Heart left ventricle (tissue), 16 donors: ENCODE measurements at regions not wholly inside any gene's neighbourhood (a gene's known extent, or its start where the extent isn't known, plus 50 kb on each side); places are given as distances from the start of the nearest gene placed in this dataset.

Experiments
- ATAC-seq, 4 donors: fragments of 200-7000 bp; cut with Tn5 transposase; one replicate each; pipeline ENCODE4 v1.9.1; 2020 to 2022; ENCODE audit warnings: moderate library complexity in 4 of 4, mild to moderate bottlenecking in 3 of 4, moderate number of reproducible peaks in 1 of 4
- DNase-seq, 5 donors: peaks; one replicate each; pipeline ENCODE4 v3.0.0-alpha.2; 2020
- H3K27ac ChIP-seq, 12 donors: fragments of 200-600 bp; sonication (generic) in 4 of 12; one replicate each; pipeline versions ENCODE4 v1.5.0 to v1.8.0; 2016 to 2022; ENCODE audit warnings: mild to moderate bottlenecking in 2 of 12
- H3K27me3 ChIP-seq, 9 donors: fragments of 200-600 bp; sonication (generic) in 2 of 9; one replicate each; pipeline versions ENCODE4 v1.5.1 to v1.8.0; 2016 to 2022; ENCODE audit warnings: mild to moderate bottlenecking in 3 of 9
- H3K36me3 ChIP-seq, 9 donors: fragments of 200-600 bp; sonication (generic) in 2 of 9; one replicate each; pipeline versions ENCODE4 v1.5.0 to v1.8.0; 2018 to 2022; ENCODE audit warnings: mild to moderate bottlenecking in 2 of 9
- H3K4me1 ChIP-seq, 12 donors: fragments of 200-600 bp; sonication (generic) in 4 of 12; one replicate each; pipeline versions ENCODE4 v1.5.0 to v1.8.0; 2016 to 2022; ENCODE audit warnings: mild to moderate bottlenecking in 3 of 12
- H3K4me3 ChIP-seq, 12 donors: fragments of 200-600 bp; sonication (generic) in 4 of 12; one replicate each; pipeline versions ENCODE4 v1.5.0 to v1.8.0; 2017 to 2022; ENCODE audit warnings: mild to moderate bottlenecking in 9 of 12, moderate library complexity in 4 of 12
- H3K9me3 ChIP-seq, 12 donors: fragments of 200-600 bp; sonication (generic) in 4 of 12; one replicate each; pipeline versions ENCODE4 v1.5.0 to v1.8.0; 2016 to 2022; ENCODE audit warnings: mild to moderate bottlenecking in 1 of 12
- POLR2A ChIP-seq, 2 donors: fragments of 450-650 bp; IDR thresholded peaks; one replicate each; pipeline ENCODE4 v1.6.1; 2017; ENCODE audit warnings: antibody characterized with exemption in 2 of 2, mild to moderate bottlenecking in 2 of 2, moderate library complexity in 2 of 2
- WGBS, 4 donors: extraction: QIAGEN DNeasy Blood & Tissue Kit in 2 of 4; methylation state at CpG; one replicate each; pipeline versions ENCODE4 v1.1.5 to v1.1.7; 2013 to 2018; 5-methylcytosine and 5-hydroxymethylcytosine counted together
- intact Hi-C, 10 donors: fragments of 100-400 bp; cut with DNase I; formaldehyde crosslinking; loops; one replicate each; pipeline versions ENCODE4 v1.11.1 to v1.14.2; 2022
- TF ChIP-seq, protein P1 (sequence below), 12 donors: fragments of 200-600 bp; sonication (generic) in 4 of 12; IDR thresholded peaks; one replicate each; pipeline versions ENCODE4 v1.5.0 to v1.8.0; 2018 to 2022; ENCODE audit warnings: antibody characterized with exemption in 12 of 12, mild to moderate bottlenecking in 5 of 12
- donor health status: ischemic (EF 13 %, LVEDD 7.1; RV severe dilation, severe dysfunction).
- donor health status: healthy with polysubstance abuse.
- donor health status: DM: no; HTN: yes; CAD: no.
- donor health status: DM: no; HTN: no; CAD: no.
- donor health status: ischemic (EF 25% LVEDD 6.9; RV normal size, moderate dysfunction).
- donor health status: ischemic (EF 25% LVEDD 5.7; RV mildly dilated, moderate dysfunction).
- donor health status: healthy.
- donor health status: DM: yes; HTN: yes; CAD: no.
- donor health status: ischemic (EF 35%, LVEDD 5.7; RV mildly dilated, moderate dysfunction).
- donor health status: nonischemic (EF 11% LVEDD 7.7; RV severe dilation, severe dysfunction).
- donor health status: DM: yes; HTN: yes; CAD: no.
- donor health status: PGD.
- donor health status: ischemic (EF 29% LVEDD 5.4; RV normal size, mild dysfunction).
- donor health status: nonischemic (EF 23%, LVEDD 6.1; RV moderate dilation, normal function).

DNA sequence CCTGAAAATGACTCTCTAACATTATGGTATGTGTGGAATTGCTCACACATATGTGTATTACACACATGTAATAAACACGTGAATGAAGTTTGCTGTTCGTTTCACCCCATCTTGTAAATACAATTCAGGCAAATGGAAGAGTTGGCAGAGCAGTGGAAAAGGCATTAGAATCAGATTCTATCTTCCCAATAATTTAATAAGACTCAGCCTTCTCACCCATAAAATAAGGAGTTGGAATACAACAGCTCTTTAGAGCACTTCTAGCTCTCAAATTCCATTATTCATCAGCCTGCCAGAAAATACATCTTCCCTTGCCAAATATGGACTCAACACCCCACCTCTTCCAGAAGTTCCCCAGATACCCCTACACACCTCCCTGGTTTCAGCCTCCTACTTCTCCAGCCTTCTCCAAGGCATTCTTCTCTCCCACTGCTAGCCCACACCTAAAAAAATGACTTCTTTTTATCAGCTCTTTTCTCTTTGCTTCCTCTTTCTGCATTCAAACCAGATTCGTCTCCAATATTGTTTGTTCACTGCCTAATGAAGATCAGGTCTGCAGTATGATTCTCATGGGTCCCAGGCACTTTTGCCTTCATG is 66.2 kb upstream of the DYRK2 start:
- TF ChIP-seq, protein P1, sequence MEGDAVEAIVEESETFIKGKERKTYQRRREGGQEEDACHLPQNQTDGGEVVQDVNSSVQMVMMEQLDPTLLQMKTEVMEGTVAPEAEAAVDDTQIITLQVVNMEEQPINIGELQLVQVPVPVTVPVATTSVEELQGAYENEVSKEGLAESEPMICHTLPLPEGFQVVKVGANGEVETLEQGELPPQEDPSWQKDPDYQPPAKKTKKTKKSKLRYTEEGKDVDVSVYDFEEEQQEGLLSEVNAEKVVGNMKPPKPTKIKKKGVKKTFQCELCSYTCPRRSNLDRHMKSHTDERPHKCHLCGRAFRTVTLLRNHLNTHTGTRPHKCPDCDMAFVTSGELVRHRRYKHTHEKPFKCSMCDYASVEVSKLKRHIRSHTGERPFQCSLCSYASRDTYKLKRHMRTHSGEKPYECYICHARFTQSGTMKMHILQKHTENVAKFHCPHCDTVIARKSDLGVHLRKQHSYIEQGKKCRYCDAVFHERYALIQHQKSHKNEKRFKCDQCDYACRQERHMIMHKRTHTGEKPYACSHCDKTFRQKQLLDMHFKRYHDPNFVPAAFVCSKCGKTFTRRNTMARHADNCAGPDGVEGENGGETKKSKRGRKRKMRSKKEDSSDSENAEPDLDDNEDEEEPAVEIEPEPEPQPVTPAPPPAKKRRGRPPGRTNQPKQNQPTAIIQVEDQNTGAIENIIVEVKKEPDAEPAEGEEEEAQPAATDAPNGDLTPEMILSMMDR (IDR thresholded peaks at IDR 0.05) = no peak
- TF ChIP-seq POLR2A (IDR thresholded peaks at IDR 0.05) = no peak
- no peaks in the 10 kb centered on the region for H3K36me3 ChIP-seq
- H3K4me3 ChIP-seq = no peak overlapping the region
- peaks cover 0 to 6% (median 0%) of the 10 kb centered on the region in 12 donors for H3K4me1 ChIP-seq
- no peak for ATAC-seq
- H3K9me3 ChIP-seq = no peaks in the 10 kb centered on the region
- no peak for DNase-seq
- no peaks in the 10 kb centered on the region for H3K27me3 ChIP-seq
- H3K27ac ChIP-seq = no peak overlapping the region
- intact Hi-C loops = no loop called here
- WGBS, 4 donors = 65 to 83% (median 76%) methylated on average over 3 of the region's 3 CpGs

DNA sequence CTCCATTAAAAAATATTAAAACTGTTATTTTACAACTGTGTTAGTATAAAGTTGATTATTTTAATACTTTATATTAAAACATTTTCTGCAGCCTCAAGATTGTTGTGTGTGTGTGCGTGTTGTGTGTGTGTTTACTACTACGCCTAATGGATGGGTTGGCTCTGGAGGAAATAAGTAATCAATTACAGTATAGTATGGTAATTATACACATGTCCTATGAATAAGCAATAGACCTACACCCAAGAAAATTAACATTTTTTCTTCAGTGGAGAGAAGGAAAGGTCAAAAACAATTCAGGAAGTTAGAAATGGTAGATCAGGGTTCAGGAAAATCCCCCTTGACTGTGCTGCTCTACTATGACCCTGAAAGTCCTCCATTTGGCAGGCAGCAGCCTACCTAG is 65.7 kb upstream of the DYRK2 start:
- TF ChIP-seq, protein P1 (IDR thresholded peaks at IDR 0.05) = no peak
- no peak for TF ChIP-seq POLR2A (IDR thresholded peaks at IDR 0.05)
- 97 to 99% (median 97%) methylated on average over 2 of the region's 2 CpGs for WGBS, 4 donors
- ATAC-seq = no peak

DNA sequence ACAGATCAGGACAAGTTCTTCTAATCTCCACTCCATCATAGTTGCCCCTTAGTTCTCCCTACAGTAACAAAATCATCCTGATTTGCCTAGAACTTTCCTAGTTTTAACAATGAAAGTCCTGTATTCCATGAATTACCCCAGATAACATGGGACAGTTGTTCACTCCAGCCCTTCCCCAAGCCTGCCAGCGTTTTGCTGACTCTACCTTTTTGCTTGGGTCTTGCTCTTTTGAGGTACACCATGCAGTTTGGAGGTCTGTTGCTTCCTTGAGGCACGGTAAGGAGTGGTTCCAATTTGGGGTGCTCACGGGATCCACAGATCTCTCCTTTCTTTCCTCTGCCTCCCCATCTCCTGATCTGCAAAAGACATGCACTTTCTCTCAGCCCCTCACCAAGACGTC is 61.6 kb upstream of the DYRK2 start:
- Histone ChIP-seq H3K4me3 (no peak overlapping the region), H3K27me3 (no peaks in the 10 kb centered on the region), H3K4me1 (peaks cover 0 to 18% (median 0%) of the 10 kb centered on the region in 12 donors), H3K9me3 (no peaks in the 10 kb centered on the region), H3K27ac (no peak overlapping the region), H3K36me3 (no peaks in the 10 kb centered on the region)
- DNase-seq (no peak), ATAC-seq (no peak)
- intact Hi-C loops = no loop called here
- no peak for TF ChIP-seq POLR2A (IDR thresholded peaks at IDR 0.05)
- TF ChIP-seq, protein P1 (IDR thresholded peaks at IDR 0.05) = no peak
- WGBS, 4 donors = 81 to 93% (median 86%) methylated on average over 4 of the region's 4 CpGs

More for the DNA sequence above, 65.7 kb upstream of the DYRK2 start:
- Histone ChIP-seq H3K36me3 (no peaks in the 10 kb centered on the region), H3K27me3 (no peaks in the 10 kb centered on the region), H3K4me3 (no peak overlapping the region), H3K27ac (no peak overlapping the region), H3K4me1 (peaks cover 0 to 6% (median 0%) of the 10 kb centered on the region in 12 donors), H3K9me3 (no peaks in the 10 kb centered on the region)
- DNase-seq = no peak
- intact Hi-C loops = no loop called here

DNA sequence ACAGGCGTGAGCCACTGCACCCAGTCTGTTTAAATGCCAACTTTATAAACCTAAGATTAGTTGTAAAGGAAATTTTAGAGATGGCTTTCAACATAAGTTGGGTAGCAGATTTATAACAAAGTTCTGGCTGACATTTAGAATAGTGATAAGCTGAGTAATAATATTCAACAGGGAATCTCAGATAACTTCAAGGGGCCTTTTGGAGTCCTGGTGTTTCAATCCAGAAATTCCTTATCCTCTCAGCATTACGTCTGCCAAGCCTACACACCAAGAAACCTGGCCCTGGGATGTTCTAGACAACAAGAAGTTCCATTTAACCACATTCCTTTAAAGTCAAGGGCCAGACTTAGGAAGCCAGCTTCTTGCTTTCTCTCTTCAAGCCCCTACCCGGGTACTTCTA is 59.5 kb upstream of the DYRK2 start:
- ATAC-seq (peak in 2 of 4 donors; percentile 29 to 33), DNase-seq (no peak)
- no peaks in the 10 kb centered on the region for H3K9me3 ChIP-seq
- intact Hi-C loops = no loop called here
- H3K4me3 ChIP-seq = no peak overlapping the region
- H3K27me3 ChIP-seq = no peaks in the 10 kb centered on the region
- H3K4me1 ChIP-seq = peaks cover 0 to 33% (median 8%) of the 10 kb centered on the region in 12 donors
- H3K27ac ChIP-seq = no peak overlapping the region
- 76 to 82% (median 81%) methylated on average over 3 of the region's 3 CpGs for WGBS, 4 donors
- H3K36me3 ChIP-seq = no peaks in the 10 kb centered on the region
- no peak for TF ChIP-seq POLR2A (IDR thresholded peaks at IDR 0.05)
- TF ChIP-seq, protein P1 (IDR thresholded peaks at IDR 0.05) = no peak
